B cell (primary cell): ENCODE measurements at regions not wholly inside any gene's neighbourhood (a gene's known extent, or its start where the extent isn't known, plus 50 kb on each side); places are given as distances from the start of the nearest gene placed in this dataset.

ENCODE experiments used
- ATAC-seq: fragments of 200-7000 bp; cut with Tn5 transposase; one replicate; pipeline ENCODE4 v1.10.0; 2021; ENCODE audit warnings: low read depth, mild to moderate bottlenecking, moderate number of reproducible peaks, moderate library complexity
- CTCF ChIA-PET: fragments of 350-600 bp; sonication (Branson Sonifier 250); formaldehyde crosslinking; loops from one replicate; lab custom pipeline; 2021; ENCODE audit warnings: antibody characterized with exemption, inconsistent platforms; lab: Charles Lee
- POLR2A ChIA-PET: fragments of 350-600 bp; sonication (Branson Sonifier 250); formaldehyde crosslinking; loops from one replicate; lab custom pipeline; 2021; ENCODE audit warnings: antibody characterized with exemption; lab: Charles Lee
- DNase-seq: peaks from one replicate; pipeline ENCODE4 v3.0.0; 2013
- H2AFZ ChIP-seq: 2 replicates; pipeline ENCODE4 v1.6.1; 2012; ENCODE audit warnings: mild to moderate bottlenecking, low read depth, low read length; ENCODE audit not compliant: insufficient read depth, poor library complexity, severe bottlenecking
- H3K27ac ChIP-seq, 2 donors: 1 replicate in 1 of 2; 2 replicates in 1 of 2; pipeline ENCODE4 v1.5.1; 2012 to 2013; ENCODE audit warnings: low read length in 2 of 2, mild to moderate bottlenecking in 2 of 2, moderate library complexity in 1 of 2
- H3K27me3 ChIP-seq, 4 experiments: fragments of 200-600 bp in 1 of 4; sonication (generic) in 1 of 4; replicated peaks in 1 of 4; 1 replicate in 2 of 4; 2 replicates in 2 of 4; pipeline versions ENCODE4 v1.6.1 to v1.7.0; 2013 to 2016; ENCODE audit warnings: low read length in 3 of 4, mild to moderate bottlenecking in 2 of 4, mixed read lengths in 1 of 4, moderate library complexity in 1 of 4; ENCODE audit not compliant: insufficient read depth in 4 of 4, control insufficient read depth in 3 of 4; ENCODE audit errors: control extremely low read depth in 1 of 4
- H3K36me3 ChIP-seq, 2 experiments: replicated peaks in 1 of 2; 1 replicate in 1 of 2; 2 replicates in 1 of 2; pipeline versions ENCODE4 v1.6.1 to v1.7.1; 2013; ENCODE audit warnings: low read length in 1 of 2; ENCODE audit not compliant: insufficient read depth in 2 of 2, control insufficient read depth in 1 of 2; ENCODE audit errors: control extremely low read depth in 1 of 2, extremely low read depth in 1 of 2
- H3K4me1 ChIP-seq, 2 donors: fragments of 200-600 bp in 1 of 2; sonication (generic) in 1 of 2; 1 replicate in 1 of 2; 2 replicates in 1 of 2; pipeline versions ENCODE4 v1.5.1 to v1.6.1; 2013 to 2017; ENCODE audit warnings: low read length in 2 of 2; ENCODE audit not compliant: control insufficient read depth in 2 of 2, insufficient read depth in 2 of 2
- H3K4me2 ChIP-seq: replicated peaks from 2 replicates; pipeline ENCODE3; 2012; ENCODE audit warnings: mild to moderate bottlenecking, low read depth, low read length; ENCODE audit not compliant: poor library complexity, severe bottlenecking
- H3K4me3 ChIP-seq, 5 experiments: fragments of 200-600 bp in 1 of 5; sonication (generic) in 1 of 5; 1 replicate in 3 of 5; 2 replicates in 2 of 5; pipeline versions ENCODE4 v1.5.1 to v1.7.0; 2011 to 2016; ENCODE audit warnings: low read length in 4 of 5, mild to moderate bottlenecking in 4 of 5, low read depth in 2 of 5, control low read depth in 1 of 5, moderate library complexity in 1 of 5; ENCODE audit not compliant: insufficient read depth in 1 of 5; ENCODE audit errors: control extremely low read depth in 1 of 5, extremely low read depth in 1 of 5
- H3K79me2 ChIP-seq: fragments of 200-600 bp; sonication (generic); one replicate; pipeline ENCODE4 v1.6.0; 2016; ENCODE audit warnings: low read length; ENCODE audit not compliant: control insufficient read depth, insufficient read depth
- H3K9ac ChIP-seq: fragments of 200-600 bp; sonication (generic); 2 replicates; pipeline ENCODE4 v1.6.1; 2017; ENCODE audit warnings: mild to moderate bottlenecking, low read length, moderate library complexity
- H3K9me3 ChIP-seq, 3 donors: one replicate each; pipeline versions ENCODE4 v1.6.1 to v1.7.1; 2013; ENCODE audit warnings: low read length in 2 of 3; ENCODE audit not compliant: control insufficient read depth in 2 of 3, insufficient read depth in 1 of 3; ENCODE audit errors: control extremely low read depth in 1 of 3
- H4K20me1 ChIP-seq: 2 replicates; pipeline ENCODE4 v1.6.0; 2012; ENCODE audit warnings: mild to moderate bottlenecking, low read length; ENCODE audit not compliant: insufficient read depth, control insufficient read depth, poor library complexity, severe bottlenecking
- H3K27ac Mint-ChIP-seq: one replicate; pipeline ENCODE4 v1.8.0; 2021; ENCODE audit warnings: mixed read lengths
- H3K27me3 Mint-ChIP-seq: one replicate; pipeline ENCODE4 v1.8.0; 2021; ENCODE audit warnings: mixed read lengths
- H3K4me1 Mint-ChIP-seq: one replicate; pipeline ENCODE4 v1.8.0; 2021; ENCODE audit warnings: mixed read lengths
- H3K4me3 Mint-ChIP-seq: one replicate; pipeline ENCODE4 v1.8.0; 2021; ENCODE audit warnings: mixed read lengths
- H3K9me3 Mint-ChIP-seq: one replicate; pipeline ENCODE4 v1.8.0; 2022; ENCODE audit warnings: mixed read lengths; ENCODE audit not compliant: insufficient read depth
- CTCF ChIP-seq: fragments of 200-600 bp; IDR thresholded peaks from one replicate; pipeline ENCODE4 v1.8.0; 2022; ENCODE audit warnings: antibody characterized with exemption, mild to moderate bottlenecking
- EZH2 ChIP-seq: IDR thresholded peaks from 2 replicates; pipeline ENCODE4 v1.6.1; 2012; ENCODE audit warnings: borderline replicate concordance, low read depth, mild to moderate bottlenecking, moderate library complexity, low read length; ENCODE audit not compliant: insufficient read depth, poor library complexity, severe bottlenecking
- WGBS: methylation state at CpG from one replicate; pipeline ENCODE4 v1.1.5; 2013; ENCODE audit warnings: missing lambda C conversion rate; ENCODE audit not compliant: insufficient coverage; 5-methylcytosine and 5-hydroxymethylcytosine counted together
- intact Hi-C: fragments of 100-400 bp; cut with micrococcal nuclease; formaldehyde crosslinking; loops from one replicate; pipeline ENCODE4 v1.10.0; 2022

DNA sequence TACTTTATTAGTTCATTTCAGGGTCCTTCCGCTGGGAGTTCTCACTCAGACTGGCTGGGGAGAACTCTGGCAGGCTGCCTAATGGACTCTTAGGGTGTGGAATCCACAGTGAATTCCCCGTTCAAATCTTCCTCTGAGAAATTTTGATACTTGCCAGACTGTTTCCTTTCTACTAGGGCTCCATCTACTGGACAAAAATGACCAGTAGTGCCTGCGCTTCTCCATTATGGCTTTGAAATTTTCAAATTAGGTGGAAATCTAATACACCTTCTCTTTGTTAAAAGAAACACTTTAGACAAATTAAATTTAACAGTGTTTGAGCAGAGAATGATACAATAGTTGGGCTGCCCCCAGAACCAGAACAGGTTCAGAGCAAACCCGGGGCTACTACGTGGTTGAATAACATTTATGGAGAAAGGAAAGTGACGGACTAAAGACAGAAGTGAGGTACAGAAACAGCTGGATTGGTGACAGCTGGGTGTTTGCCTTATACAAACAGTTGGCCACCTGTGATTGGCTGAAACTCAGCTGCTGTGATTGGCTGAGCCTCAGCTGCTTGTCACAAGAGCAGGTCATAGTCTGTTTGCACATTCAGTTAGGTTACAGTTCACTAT lies 52.9 kb upstream of the FDX1 start:
- Mint-ChIP-seq H3K4me3 (peak overlapping the region; percentile 35), H3K27me3 (peaks cover 3% of the 10 kb centered on the region), H3K9me3 (no peaks in the 10 kb centered on the region), H3K27ac (no peak overlapping the region), H3K4me1 (no peaks in the 10 kb centered on the region)
- Histone ChIP-seq H3K4me1 (peaks cover 0 to 3% of the 10 kb centered on the region in 2 donors), H3K4me3 (no peak overlapping the region), H4K20me1 (no peaks in the 10 kb centered on the region), H3K4me2 (peak overlapping the region; percentile 49), H3K79me2 (no peaks in the 10 kb centered on the region), H3K9ac (no peak overlapping the region), H3K27ac (no peak overlapping the region), H3K36me3 (no peaks in the 10 kb centered on the region), H3K27me3 (peaks cover 0 to 3% (median 0%) of the 10 kb centered on the region in 4 experiments), H3K9me3 (no peaks in the 10 kb centered on the region), H2AFZ (peak overlapping the region; percentile 58)
- ATAC-seq (peak; percentile 28), DNase-seq (peak; percentile 61)
- intact Hi-C loops = loop anchor here (1.0 to 5.0 kb wide), 4 partner anchors 56 to 1520 kb away; no protein-coding TSS in a partner anchor
- WGBS = 39% methylated on average over 3 of the region's 6 CpGs
- ChIA-PET POLR2A (interaction anchor here (0.6 kb wide), 1 partner anchor 59 kb away, joined by 3 read pairs; no protein-coding TSS in a partner anchor), CTCF (interaction anchor here (0.7 to 2.0 kb wide), 15 partner anchors 9 to 1679 kb away, joined by 3 to 52 read pairs (median 4); no protein-coding TSS in a partner anchor)
- TF ChIP-seq CTCF = peak; percentile 80
- TF ChIP-seq EZH2 = no peak

GRCh38 chr11:110377434-110377833 lies 52.3 kb upstream of the FDX1 start:
- no peaks in the 10 kb centered on the region for H3K36me3 ChIP-seq
- 95% methylated on average over 2 of the region's 3 CpGs for WGBS
- no peak overlapping the region for H3K9ac ChIP-seq
- Mint-ChIP-seq H3K27me3 (no peaks in the 10 kb centered on the region), H3K4me1 (no peaks in the 10 kb centered on the region), H3K9me3 (no peaks in the 10 kb centered on the region), H3K27ac (no peak overlapping the region), H3K4me3 (no peak overlapping the region)
- H2AFZ ChIP-seq = no peak overlapping the region
- CTCF ChIA-PET = interaction anchor here (0.7 to 2.0 kb wide), 16 partner anchors 10 to 1680 kb away, joined by 3 to 52 read pairs (median 4); no protein-coding TSS in a partner anchor
- intact Hi-C loops = loop anchor here (2.0 to 5.0 kb wide), 2 partner anchors 55 to 1520 kb away; no protein-coding TSS in a partner anchor
- TF ChIP-seq EZH2 (no peak), CTCF (no peak)
- H4K20me1 ChIP-seq = no peaks in the 10 kb centered on the region
- no peaks in the 10 kb centered on the region for H3K79me2 ChIP-seq
- H3K4me2 ChIP-seq = no peak overlapping the region
- ATAC-seq (no peak), DNase-seq (no peak)
- H3K4me1 ChIP-seq = peaks cover 0 to 3% of the 10 kb centered on the region in 2 donors
- H3K27ac ChIP-seq = no peak overlapping the region
- H3K9me3 ChIP-seq = no peaks in the 10 kb centered on the region
- POLR2A ChIA-PET = interaction anchor here (0.6 kb wide), 1 partner anchor 58 kb away, joined by 3 read pairs; no protein-coding TSS in a partner anchor
- H3K4me3 ChIP-seq = no peak overlapping the region
- peaks cover 0 to 3% (median 0%) of the 10 kb centered on the region in 4 experiments for H3K27me3 ChIP-seq
